Keratinocyte (primary cell): ENCODE measurements at regions not wholly inside any gene's neighbourhood (a gene's known extent, or its start where the extent isn't known, plus 50 kb on each side); places are given as distances from the start of the nearest gene placed in this dataset.

ENCODE experiments used
- DNase-seq: peaks from one replicate; pipeline ENCODE4 v3.0.0-alpha.2; 2011; ENCODE audit warnings: low read depth, missing footprints, low spot score
- FAIRE-seq: peaks from 2 replicates; lab custom pipeline; 2011; peaks lifted over from hg19 to GRCh38; lab: Jason Lieb, UNC
- H2AFZ ChIP-seq: 2 replicates; pipeline ENCODE4 v1.6.0; 2012; ENCODE audit warnings: low read length, control low read depth, inconsistent platforms; ENCODE audit not compliant: control insufficient read depth
- H3K27ac ChIP-seq: 2 replicates; pipeline ENCODE4 v1.5.1; 2011; ENCODE audit warnings: low read length; ENCODE audit not compliant: control insufficient read depth, insufficient read depth
- H3K27me3 ChIP-seq: 3 replicates; pipeline ENCODE4 v1.6.0; 2011; ENCODE audit warnings: low read length; ENCODE audit not compliant: control insufficient read depth, insufficient read depth; ENCODE audit errors: extremely low read depth
- H3K36me3 ChIP-seq, 2 experiments: 2 replicates in 1 of 2; 3 replicates in 1 of 2; pipeline ENCODE4 v1.5.1; 2011; ENCODE audit warnings: low read length in 2 of 2, mild to moderate bottlenecking in 1 of 2; ENCODE audit not compliant: control insufficient read depth in 2 of 2, insufficient read depth in 2 of 2; ENCODE audit errors: extremely low read depth in 1 of 2
- H3K4me1 ChIP-seq: 3 replicates; pipeline ENCODE4 v1.5.1; 2011; ENCODE audit warnings: low read length; ENCODE audit not compliant: control insufficient read depth, insufficient read depth; ENCODE audit errors: extremely low read depth
- H3K4me2 ChIP-seq: 3 replicates; pipeline ENCODE4 v1.6.0; 2011; ENCODE audit warnings: low read depth, low read length; ENCODE audit not compliant: control insufficient read depth, insufficient read depth; ENCODE audit errors: extremely low read depth
- H3K4me3 ChIP-seq, 3 experiments: fragments of 200-600 bp in 1 of 3; sonication (generic) in 1 of 3; 2 replicates in 2 of 3; 3 replicates in 1 of 3; pipeline ENCODE4 v1.5.1; 2011 to 2016; ENCODE audit warnings: low read length in 3 of 3, mild to moderate bottlenecking in 3 of 3, control low read depth in 2 of 3, inconsistent platforms in 1 of 3, low read depth in 1 of 3, mixed read lengths in 1 of 3, mixed run types in 1 of 3, moderate library complexity in 1 of 3; ENCODE audit not compliant: control insufficient read depth in 2 of 3, insufficient read depth in 2 of 3; ENCODE audit errors: extremely low read depth in 1 of 3
- H3K79me2 ChIP-seq: 2 replicates; pipeline ENCODE4 v1.6.0; 2012; ENCODE audit warnings: low read length; ENCODE audit not compliant: control insufficient read depth, insufficient read depth
- H3K9ac ChIP-seq: 3 replicates; pipeline ENCODE4 v1.6.0; 2011; ENCODE audit warnings: low read length; ENCODE audit not compliant: control insufficient read depth, insufficient read depth; ENCODE audit errors: extremely low read depth
- H3K9me1 ChIP-seq: 3 replicates; pipeline ENCODE4 v1.6.0; 2011; ENCODE audit warnings: low read length; ENCODE audit not compliant: control insufficient read depth, insufficient read depth; ENCODE audit errors: extremely low read depth
- H3K9me3 ChIP-seq: 2 replicates; pipeline ENCODE4 v1.5.1; 2012; ENCODE audit warnings: low read depth, low read length; ENCODE audit not compliant: control insufficient read depth
- H4K20me1 ChIP-seq: 3 replicates; pipeline ENCODE4 v1.6.0; 2011; ENCODE audit warnings: low read length; ENCODE audit not compliant: control insufficient read depth, insufficient read depth; ENCODE audit errors: extremely low read depth
- EZH2 ChIP-seq: IDR thresholded peaks from one replicate; pipeline ENCODE4 v1.6.1; 2012; ENCODE audit warnings: inconsistent platforms, mild to moderate bottlenecking, low read length, moderate library complexity
- dilution Hi-C: fragments of 300-500 bp; cut with MboI; formaldehyde crosslinking; loops from one replicate; pipeline ENCODE4 v1.7.0; 2020; ENCODE audit warnings: low sequenced_read_pairs; ENCODE audit not compliant: extremely low pct_ligation_motif_present
- TF ChIP-seq, protein P1 (sequence below), 3 experiments: IDR thresholded peaks in 1 of 3; conservative IDR thresholded peaks in 1 of 3; optimal IDR thresholded peaks in 1 of 3; 2 replicates in 2 of 3; 3 replicates in 1 of 3; pipeline versions ENCODE3 to v1.5.1; 2011; ENCODE audit warnings: low read length in 3 of 3, mild to moderate bottlenecking in 3 of 3, moderate library complexity in 2 of 3, control low read depth in 1 of 3, inconsistent platforms in 1 of 3; ENCODE audit not compliant: insufficient read depth in 2 of 3; ENCODE audit errors: extremely low read depth in 1 of 3

DNA sequence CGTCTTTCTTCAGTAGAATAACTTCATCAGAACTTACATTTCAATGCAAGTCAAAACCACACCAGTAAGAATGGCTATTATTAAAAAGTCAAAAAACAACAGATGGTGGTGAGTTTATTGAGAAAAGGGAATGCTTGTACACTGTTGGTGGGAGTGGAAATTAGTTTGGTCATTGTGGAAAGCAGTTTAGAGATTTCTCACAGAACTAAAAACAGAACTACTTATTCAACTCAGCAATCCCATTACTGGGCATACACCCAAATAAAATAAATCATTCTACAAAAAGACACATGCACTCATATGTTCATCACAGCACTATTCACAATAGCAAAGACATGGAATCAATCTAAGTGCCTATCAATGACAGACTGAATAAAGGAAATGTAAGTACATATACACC, 231.2 kb downstream of the NHLRC3 start:
- Histone ChIP-seq H2AFZ (no peak overlapping the region), H3K4me3 (no peak overlapping the region), H3K9me1 (no peaks in the 10 kb centered on the region), H3K4me1 (no peaks in the 10 kb centered on the region), H3K36me3 (no peaks in the 10 kb centered on the region), H3K79me2 (no peaks in the 10 kb centered on the region), H3K4me2 (no peak overlapping the region), H3K27ac (no peak overlapping the region), H3K9ac (no peak overlapping the region), H4K20me1 (no peaks in the 10 kb centered on the region), H3K9me3 (peaks cover 3% of the 10 kb centered on the region), H3K27me3 (no peaks in the 10 kb centered on the region)
- no peak for FAIRE-seq
- no peak for DNase-seq
- dilution Hi-C loops, result no loop called here
- TF ChIP-seq EZH2, result no peak
- TF ChIP-seq, protein P1, sequence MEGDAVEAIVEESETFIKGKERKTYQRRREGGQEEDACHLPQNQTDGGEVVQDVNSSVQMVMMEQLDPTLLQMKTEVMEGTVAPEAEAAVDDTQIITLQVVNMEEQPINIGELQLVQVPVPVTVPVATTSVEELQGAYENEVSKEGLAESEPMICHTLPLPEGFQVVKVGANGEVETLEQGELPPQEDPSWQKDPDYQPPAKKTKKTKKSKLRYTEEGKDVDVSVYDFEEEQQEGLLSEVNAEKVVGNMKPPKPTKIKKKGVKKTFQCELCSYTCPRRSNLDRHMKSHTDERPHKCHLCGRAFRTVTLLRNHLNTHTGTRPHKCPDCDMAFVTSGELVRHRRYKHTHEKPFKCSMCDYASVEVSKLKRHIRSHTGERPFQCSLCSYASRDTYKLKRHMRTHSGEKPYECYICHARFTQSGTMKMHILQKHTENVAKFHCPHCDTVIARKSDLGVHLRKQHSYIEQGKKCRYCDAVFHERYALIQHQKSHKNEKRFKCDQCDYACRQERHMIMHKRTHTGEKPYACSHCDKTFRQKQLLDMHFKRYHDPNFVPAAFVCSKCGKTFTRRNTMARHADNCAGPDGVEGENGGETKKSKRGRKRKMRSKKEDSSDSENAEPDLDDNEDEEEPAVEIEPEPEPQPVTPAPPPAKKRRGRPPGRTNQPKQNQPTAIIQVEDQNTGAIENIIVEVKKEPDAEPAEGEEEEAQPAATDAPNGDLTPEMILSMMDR (optimal IDR thresholded peaks at IDR 0.05 in 1 of 3, IDR thresholded peaks at IDR 0.05 in 1 of 3, conservative IDR thresholded peaks at IDR 0.05 in 1 of 3; ENCODE audit: extremely low read depth in 1 of 3, insufficient read depth in 2 of 3, low read length in 3 of 3), result no peak

DNA sequence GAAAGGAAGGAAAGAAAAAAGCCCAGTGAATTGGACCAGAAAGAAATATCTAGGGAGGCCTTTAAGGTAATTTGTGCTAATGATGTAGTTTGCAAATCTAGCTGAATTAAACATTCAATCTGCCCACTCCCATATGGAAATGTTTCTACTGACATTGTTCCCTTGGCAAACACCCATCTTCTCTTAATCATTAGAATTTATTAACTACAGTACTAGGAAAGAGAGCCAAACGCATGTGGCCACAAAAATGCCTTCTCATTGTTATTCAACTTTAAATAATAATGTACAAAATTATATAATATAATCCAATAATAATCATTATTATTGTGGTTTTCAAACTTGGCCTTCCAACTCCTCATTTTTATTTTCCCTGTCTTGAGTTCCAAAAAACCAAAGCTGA, 234.7 kb downstream of the NHLRC3 start:
- Histone ChIP-seq H3K9me3 (no peaks in the 10 kb centered on the region), H3K9me1 (no peaks in the 10 kb centered on the region), H3K27me3 (no peaks in the 10 kb centered on the region), H3K9ac (no peak overlapping the region), H3K4me3 (no peak overlapping the region), H3K4me1 (no peaks in the 10 kb centered on the region), H3K79me2 (no peaks in the 10 kb centered on the region), H3K4me2 (no peak overlapping the region), H4K20me1 (no peaks in the 10 kb centered on the region), H3K27ac (no peak overlapping the region), H2AFZ (no peak overlapping the region), H3K36me3 (no peaks in the 10 kb centered on the region)
- dilution Hi-C loops, result no loop called here
- FAIRE-seq, result no peak
- no peak for DNase-seq
- TF ChIP-seq EZH2, result no peak
- TF ChIP-seq, protein P1 (optimal IDR thresholded peaks at IDR 0.05 in 1 of 3, IDR thresholded peaks at IDR 0.05 in 1 of 3, conservative IDR thresholded peaks at IDR 0.05 in 1 of 3; ENCODE audit: extremely low read depth in 1 of 3, insufficient read depth in 2 of 3, low read length in 3 of 3), result no peak
